GM12892 (cell line): ENCODE measurements at regions not wholly inside any gene's neighbourhood (a gene's known extent, or its start where the extent isn't known, plus 50 kb on each side); places are given as distances from the start of the nearest gene placed in this dataset.

Source experiments
- DNase-seq: peaks from one replicate; pipeline ENCODE4 v3.0.0; 2011; ENCODE audit not compliant: insufficient read length
- FAIRE-seq: peaks from 2 replicates; lab custom pipeline; 2011; peaks lifted over from hg19 to GRCh38; lab: Jason Lieb, UNC
- POLR2A ChIP-seq: IDR thresholded peaks from 2 replicates; pipeline ENCODE4 v1.6.1; 2011; ENCODE audit warnings: low read depth, low read length, control low read depth
- POLR2AphosphoS5 ChIP-seq: IDR thresholded peaks from 2 replicates; pipeline ENCODE4 v1.6.1; 2011; ENCODE audit warnings: low read depth, low read length, control low read depth
- TAF1 ChIP-seq: IDR thresholded peaks from 2 replicates; pipeline ENCODE4 v1.6.1; 2011; ENCODE audit warnings: low read depth, mild to moderate bottlenecking, control low read depth, low read length, borderline replicate concordance

GRCh38 chrX:138411048-138411447, 300.5 kb downstream of the FGF13 start:
- FAIRE-seq (no peak), DNase-seq (no peak)
- TF ChIP-seq TAF1, result no peak
- no peak for TF ChIP-seq POLR2AphosphoS5
- TF ChIP-seq POLR2A, result no peak
